Breast epithelium (tissue), 3 donors: ENCODE measurements at regions not wholly inside any gene's neighbourhood (a gene's known extent, or its start where the extent isn't known, plus 50 kb on each side); places are given as distances from the start of the nearest gene placed in this dataset.

Experiments
- POLR2A ChIP-seq: fragments of 450-650 bp; IDR thresholded peaks from one replicate; pipeline ENCODE4 v1.6.1; 2016; ENCODE audit warnings: antibody characterized with exemption, mild to moderate bottlenecking, moderate library complexity
- POLR2AphosphoS5 ChIP-seq, 3 donors: sonication (generic); formaldehyde crosslinking; IDR thresholded peaks; one replicate each; pipeline ENCODE4 v1.6.1; 2017; ENCODE audit warnings: antibody characterized with exemption in 3 of 3
- TF ChIP-seq, protein P1 (sequence below), 3 donors: fragments of 450-650 bp; IDR thresholded peaks; one replicate each; pipeline ENCODE4 v1.5.1; 2016 to 2017; ENCODE audit warnings: antibody characterized with exemption in 3 of 3, mild to moderate bottlenecking in 3 of 3, moderate library complexity in 3 of 3

DNA sequence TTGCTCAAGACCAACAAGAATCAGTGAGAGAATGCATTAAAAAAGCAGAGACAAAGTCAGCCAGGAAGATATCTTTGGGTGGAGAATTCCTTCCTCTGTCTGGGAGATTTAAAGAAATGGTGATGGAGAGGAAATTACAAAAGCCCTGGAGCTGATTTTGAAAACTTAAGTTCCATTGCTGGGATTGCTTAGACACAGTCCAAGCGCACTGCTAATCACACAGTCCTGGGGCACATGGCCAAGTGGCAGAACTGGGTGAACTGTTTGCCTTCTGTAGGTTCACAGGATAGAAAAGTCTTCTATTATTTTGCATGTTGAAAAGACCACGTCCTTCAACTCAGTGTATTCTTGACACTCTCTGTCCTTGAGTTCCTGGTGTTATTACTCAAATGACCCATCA, 284.9 kb upstream of the FBXL7 start:
- TF ChIP-seq, protein P1, sequence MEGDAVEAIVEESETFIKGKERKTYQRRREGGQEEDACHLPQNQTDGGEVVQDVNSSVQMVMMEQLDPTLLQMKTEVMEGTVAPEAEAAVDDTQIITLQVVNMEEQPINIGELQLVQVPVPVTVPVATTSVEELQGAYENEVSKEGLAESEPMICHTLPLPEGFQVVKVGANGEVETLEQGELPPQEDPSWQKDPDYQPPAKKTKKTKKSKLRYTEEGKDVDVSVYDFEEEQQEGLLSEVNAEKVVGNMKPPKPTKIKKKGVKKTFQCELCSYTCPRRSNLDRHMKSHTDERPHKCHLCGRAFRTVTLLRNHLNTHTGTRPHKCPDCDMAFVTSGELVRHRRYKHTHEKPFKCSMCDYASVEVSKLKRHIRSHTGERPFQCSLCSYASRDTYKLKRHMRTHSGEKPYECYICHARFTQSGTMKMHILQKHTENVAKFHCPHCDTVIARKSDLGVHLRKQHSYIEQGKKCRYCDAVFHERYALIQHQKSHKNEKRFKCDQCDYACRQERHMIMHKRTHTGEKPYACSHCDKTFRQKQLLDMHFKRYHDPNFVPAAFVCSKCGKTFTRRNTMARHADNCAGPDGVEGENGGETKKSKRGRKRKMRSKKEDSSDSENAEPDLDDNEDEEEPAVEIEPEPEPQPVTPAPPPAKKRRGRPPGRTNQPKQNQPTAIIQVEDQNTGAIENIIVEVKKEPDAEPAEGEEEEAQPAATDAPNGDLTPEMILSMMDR (IDR thresholded peaks at IDR 0.05), result no peak
- TF ChIP-seq POLR2A (no peak), POLR2AphosphoS5 (IDR thresholded peaks at IDR 0.05) (no peak)
